ENCODE measurements at regions not wholly inside any gene's neighbourhood (a gene's known extent, or its start where the extent isn't known, plus 50 kb on each side); places are given as distances from the start of the nearest gene placed in this dataset.

GRCh38 chr2:7633566-7634153 is 716.4 kb downstream of the RNF144A start:
- ChIA-PET CTCF (no interaction called here), POLR2A (no interaction called here)
- H3K27ac ChIP-seq (ENCODE audit: extremely low read depth, low read depth, low read length), result no peak overlapping the region
- no peaks in the 10 kb centered on the region for H3K4me1 ChIP-seq (ENCODE audit: control insufficient read depth, insufficient read depth, low read length)
- TF ChIP-seq ZNF133 (tag by site-specific recombination; IDR thresholded peaks at IDR 0.05) (no peak), KLF7 (tag by site-specific recombination; IDR thresholded peaks at IDR 0.05; ENCODE audit: borderline replicate concordance) (no peak), RBAK (tag by site-specific recombination; IDR thresholded peaks at IDR 0.05) (no peak), ZNF148 (tag by site-specific recombination; IDR thresholded peaks at IDR 0.05; ENCODE audit: borderline replicate concordance) (no peak), ZNF184 (tag by site-specific recombination; IDR thresholded peaks at IDR 0.05) (no peak), SCRT2 (tag by site-specific recombination; IDR thresholded peaks at IDR 0.05) (no peak), ZNF16 (tag by site-specific recombination; IDR thresholded peaks at IDR 0.05; ENCODE audit: low read depth) (no peak), ZNF10 (tag by site-specific recombination; IDR thresholded peaks at IDR 0.05) (no peak), HOXC10 (CRISPR knock-in tag; IDR thresholded peaks at IDR 0.05) (no peak), ZNF169 (tag by site-specific recombination; IDR thresholded peaks at IDR 0.05) (no peak), ZNF26 (tag by site-specific recombination; IDR thresholded peaks at IDR 0.05) (no peak), ZNF394 (tag by site-specific recombination; IDR thresholded peaks at IDR 0.05; ENCODE audit: borderline replicate concordance) (no peak), SCRT1 (tag by site-specific recombination; IDR thresholded peaks at IDR 0.05; ENCODE audit: borderline replicate concordance) (no peak)
- no peaks in the 10 kb centered on the region for H3K9me3 ChIP-seq (ENCODE audit: control insufficient read depth, insufficient read depth, low read depth, low read length)
- H3K36me3 ChIP-seq (ENCODE audit: control insufficient read depth in 2 of 2, insufficient read depth in 1 of 2, low read length in 2 of 2), result no peaks in the 10 kb centered on the region
- no peak overlapping the region for H3K4me3 ChIP-seq (ENCODE audit: low read depth, low read length)

- no peak overlapping the region for H3K27ac ChIP-seq (ENCODE audit: extremely low read depth, low read depth, low read length)
- H3K4me1 ChIP-seq (ENCODE audit: control insufficient read depth, insufficient read depth, low read length), result no peaks in the 10 kb centered on the region
- H3K9me3 ChIP-seq (ENCODE audit: control insufficient read depth, insufficient read depth, low read depth, low read length), result no peaks in the 10 kb centered on the region
- ChIA-PET CTCF (no interaction called here), POLR2A (no interaction called here)
- no peaks in the 10 kb centered on the region for H3K36me3 ChIP-seq (ENCODE audit: control insufficient read depth in 2 of 2, insufficient read depth in 1 of 2, low read length in 2 of 2)
- H3K4me3 ChIP-seq (ENCODE audit: low read depth, low read length), result no peak overlapping the region
- TF ChIP-seq EGR2 (tag by site-specific recombination; IDR thresholded peaks at IDR 0.05; ENCODE audit: low read depth), result no peak
- no peak for TF ChIP-seq ZNF521 (tag by site-specific recombination; IDR thresholded peaks at IDR 0.05)
- TF ChIP-seq ZNF423 (tag by site-specific recombination; IDR thresholded peaks at IDR 0.05), result no peak
- no peak for TF ChIP-seq MEIS1 (CRISPR knock-in tag; IDR thresholded peaks at IDR 0.05; ENCODE audit: borderline replicate concordance)
- TF ChIP-seq ZNF155 (tag by site-specific recombination; IDR thresholded peaks at IDR 0.05), result no peak
- TF ChIP-seq MZF1 (tag by site-specific recombination; IDR thresholded peaks at IDR 0.05; ENCODE audit: borderline replicate concordance), result no peak
- no peak for TF ChIP-seq KLF9 (tag by site-specific recombination; IDR thresholded peaks at IDR 0.05; ENCODE audit: low read depth)
- TF ChIP-seq SALL2 (tag by site-specific recombination; IDR thresholded peaks at IDR 0.05; ENCODE audit: borderline replicate concordance), result no peak
- TF ChIP-seq ZNF654 (tag by site-specific recombination; IDR thresholded peaks at IDR 0.05; ENCODE audit: low read depth), result no peak
- TF ChIP-seq ZBTB17 (tag by site-specific recombination; IDR thresholded peaks at IDR 0.05), result no peak
- TF ChIP-seq ZNF571 (tag by site-specific recombination; IDR thresholded peaks at IDR 0.05), result no peak
- TF ChIP-seq ZNF449 (tag by site-specific recombination; IDR thresholded peaks at IDR 0.05), result no peak
- TF ChIP-seq ZNF2 (tag by site-specific recombination; IDR thresholded peaks at IDR 0.05), result no peak
- TF ChIP-seq ZNF114 (tag by site-specific recombination; IDR thresholded peaks at IDR 0.05), result no peak
Observed at GRCh38 chr2:7634409-7634808, 717.2 kb downstream of the RNF144A start.
